NB4 (cell line): ENCODE measurements at regions not wholly inside any gene's neighbourhood (a gene's known extent, or its start where the extent isn't known, plus 50 kb on each side); places are given as distances from the start of the nearest gene placed in this dataset.

Experiments
- CTCF ChIP-seq: IDR thresholded peaks from one replicate; pipeline ENCODE4 v1.5.1; 2012; ENCODE audit warnings: low read depth, low read length
- MAX ChIP-seq: IDR thresholded peaks from 2 replicates; pipeline ENCODE4 v1.6.1; 2011; ENCODE audit warnings: low read depth, low read length
- MYC ChIP-seq: IDR thresholded peaks from 2 replicates; pipeline ENCODE4 v1.6.1; 2011; ENCODE audit warnings: low read depth, low read length
- POLR2A ChIP-seq: IDR thresholded peaks from 2 replicates; pipeline ENCODE4 v1.6.1; 2011; ENCODE audit warnings: mild to moderate bottlenecking; ENCODE audit not compliant: insufficient read length; ENCODE audit errors: extremely low read depth

GRCh38 chr6:14897831-14898230, 348.0 kb upstream of the JARID2 start:
- no peak for TF ChIP-seq CTCF
- peak; percentile 72; the same call in 1 of the 2 replicates for TF ChIP-seq MAX
- peak; percentile 88 for TF ChIP-seq MYC
- no peak for TF ChIP-seq POLR2A
